MM.1S (cell line): ENCODE measurements at regions not wholly inside any gene's neighbourhood (a gene's known extent, or its start where the extent isn't known, plus 50 kb on each side); places are given as distances from the start of the nearest gene placed in this dataset.

ENCODE experiments used
- DNase-seq: peaks from one replicate; pipeline ENCODE4 v3.0.0-alpha.2; 2015
- H2AFZ ChIP-seq: fragments of 300-600 bp; sonication (generic); 2 replicates; pipeline ENCODE4 v1.6.0; 2016; ENCODE audit warnings: antibody characterized with exemption, low read length
- H3F3A ChIP-seq: fragments of 300-600 bp; sonication (generic); 2 replicates; pipeline ENCODE4 v1.6.1; 2016; ENCODE audit warnings: mild to moderate bottlenecking, antibody characterized with exemption, low read length, moderate library complexity, mixed read lengths; ENCODE audit not compliant: insufficient read depth
- H3K27ac ChIP-seq: fragments of 300-600 bp; sonication (generic); 2 replicates; pipeline ENCODE4 v1.5.1; 2016; ENCODE audit warnings: mild to moderate bottlenecking, low read length
- H3K27me3 ChIP-seq: fragments of 300-600 bp; sonication (generic); replicated peaks from 2 replicates; pipeline ENCODE4 v1.6.0; 2016; ENCODE audit warnings: low read length; ENCODE audit not compliant: insufficient read depth
- H3K36me3 ChIP-seq: fragments of 300-600 bp; sonication (generic); replicated peaks from 2 replicates; pipeline ENCODE4 v1.6.1; 2016; ENCODE audit warnings: mild to moderate bottlenecking, low read length, mixed read lengths; ENCODE audit not compliant: insufficient read depth
- H3K4me1 ChIP-seq: fragments of 300-600 bp; sonication (generic); 2 replicates; pipeline ENCODE4 v1.6.1; 2016; ENCODE audit warnings: low read length, mixed read lengths
- H3K4me2 ChIP-seq: fragments of 300-600 bp; sonication (generic); 2 replicates; pipeline ENCODE4 v1.6.0; 2016; ENCODE audit warnings: low read depth, low read length
- H3K4me3 ChIP-seq: fragments of 300-600 bp; sonication (generic); 2 replicates; pipeline ENCODE4 v1.5.1; 2016; ENCODE audit warnings: low read length, mixed read lengths
- H3K79me2 ChIP-seq: fragments of 300-600 bp; sonication (generic); 2 replicates; pipeline ENCODE4 v1.6.1; 2016; ENCODE audit warnings: mixed run types, low read length, mixed read lengths
- H3K9ac ChIP-seq: fragments of 300-600 bp; sonication (generic); 2 replicates; pipeline ENCODE4 v1.6.1; 2016; ENCODE audit warnings: low read length, mixed read lengths
- H3K9me2 ChIP-seq: fragments of 300-600 bp; sonication (generic); replicated peaks from 2 replicates; pipeline ENCODE4 v1.6.1; 2016; ENCODE audit warnings: mild to moderate bottlenecking, low read length, mixed read lengths; ENCODE audit not compliant: insufficient read depth
- H3K9me3 ChIP-seq: fragments of 300-600 bp; sonication (generic); replicated peaks from 2 replicates; pipeline ENCODE4 v1.6.1; 2016; ENCODE audit warnings: mild to moderate bottlenecking, low read length, mixed read lengths; ENCODE audit not compliant: insufficient read depth
- H4K20me1 ChIP-seq: fragments of 300-600 bp; sonication (generic); 2 replicates; pipeline ENCODE4 v1.6.1; 2016; ENCODE audit warnings: mild to moderate bottlenecking, low read length, moderate library complexity, mixed read lengths; ENCODE audit not compliant: insufficient read depth
- EZH2 ChIP-seq: fragments of 300-600 bp; sonication (generic); optimal IDR thresholded peaks from 2 replicates; pipeline ENCODE3; 2017; ENCODE audit warnings: low read depth, mild to moderate bottlenecking, antibody characterized with exemption, low read length, mixed read lengths
- EZH2phosphoT487 ChIP-seq: fragments of 300-600 bp; sonication (generic); IDR thresholded peaks from 2 replicates; pipeline ENCODE4 v1.6.1; 2018; ENCODE audit warnings: antibody characterized with exemption, low read length
- TF ChIP-seq, protein P1 (sequence below): fragments of 300-600 bp; sonication (generic); IDR thresholded peaks from 2 replicates; pipeline ENCODE4 v1.5.1; 2016; ENCODE audit warnings: antibody characterized with exemption, low read length, mixed read lengths

DNA sequence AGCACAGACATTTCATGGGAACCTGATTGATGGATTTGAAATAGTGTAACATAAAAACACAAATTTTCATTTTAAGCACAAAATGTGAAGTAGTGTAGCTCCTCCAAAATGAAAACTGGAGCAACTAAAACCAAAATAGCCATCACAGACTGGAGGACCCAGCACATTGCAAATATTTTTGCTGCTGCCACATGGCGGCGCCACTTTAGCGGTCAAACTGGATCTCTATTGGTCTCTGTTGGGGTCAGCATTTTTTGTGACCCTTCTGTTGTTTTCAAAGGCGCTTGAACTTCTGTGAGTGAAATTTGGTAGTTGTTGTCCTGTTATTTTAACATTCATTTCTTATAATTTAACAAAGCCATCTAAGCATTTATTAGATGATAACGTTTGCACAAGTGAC is 259.9 kb downstream of the IL20RB start:
- no peak for TF ChIP-seq EZH2phosphoT487
- TF ChIP-seq EZH2: no peak
- TF ChIP-seq, protein P1, sequence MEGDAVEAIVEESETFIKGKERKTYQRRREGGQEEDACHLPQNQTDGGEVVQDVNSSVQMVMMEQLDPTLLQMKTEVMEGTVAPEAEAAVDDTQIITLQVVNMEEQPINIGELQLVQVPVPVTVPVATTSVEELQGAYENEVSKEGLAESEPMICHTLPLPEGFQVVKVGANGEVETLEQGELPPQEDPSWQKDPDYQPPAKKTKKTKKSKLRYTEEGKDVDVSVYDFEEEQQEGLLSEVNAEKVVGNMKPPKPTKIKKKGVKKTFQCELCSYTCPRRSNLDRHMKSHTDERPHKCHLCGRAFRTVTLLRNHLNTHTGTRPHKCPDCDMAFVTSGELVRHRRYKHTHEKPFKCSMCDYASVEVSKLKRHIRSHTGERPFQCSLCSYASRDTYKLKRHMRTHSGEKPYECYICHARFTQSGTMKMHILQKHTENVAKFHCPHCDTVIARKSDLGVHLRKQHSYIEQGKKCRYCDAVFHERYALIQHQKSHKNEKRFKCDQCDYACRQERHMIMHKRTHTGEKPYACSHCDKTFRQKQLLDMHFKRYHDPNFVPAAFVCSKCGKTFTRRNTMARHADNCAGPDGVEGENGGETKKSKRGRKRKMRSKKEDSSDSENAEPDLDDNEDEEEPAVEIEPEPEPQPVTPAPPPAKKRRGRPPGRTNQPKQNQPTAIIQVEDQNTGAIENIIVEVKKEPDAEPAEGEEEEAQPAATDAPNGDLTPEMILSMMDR: peak; percentile 13; the same call in 1 of the 2 replicates
- no peak overlapping the region for H2AFZ ChIP-seq
- no peak for DNase-seq

DNA sequence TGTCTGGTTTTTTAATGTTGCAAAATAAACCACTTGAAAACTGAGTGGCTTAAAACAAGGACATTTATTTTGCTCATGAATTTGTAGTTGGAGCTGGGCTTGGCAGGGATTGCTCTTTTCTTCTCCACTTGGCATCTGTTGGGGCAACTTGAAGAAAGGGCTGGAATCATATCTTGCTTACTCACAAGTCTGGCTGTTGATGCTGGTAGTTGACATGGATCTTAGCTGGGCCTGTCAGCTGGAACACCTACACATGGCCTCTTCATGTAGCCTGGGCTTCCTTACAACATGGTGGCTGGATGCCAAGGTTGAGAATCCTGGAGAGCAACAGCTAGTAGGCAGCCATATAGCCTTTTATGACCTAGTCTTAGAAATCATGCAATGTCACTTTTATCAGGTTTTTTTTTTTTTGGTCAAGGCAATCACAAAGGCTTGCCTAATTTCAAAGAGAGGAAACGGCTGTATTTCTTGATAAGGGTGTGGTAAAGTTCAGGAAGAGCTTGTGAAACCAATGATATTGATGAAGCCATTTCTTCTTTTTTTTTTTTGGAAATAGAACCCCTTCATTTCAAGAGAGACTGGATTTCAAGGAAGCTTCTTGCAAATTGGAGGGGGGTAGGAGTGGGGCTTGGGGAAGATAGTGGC is 262.1 kb downstream of the IL20RB start:
- H3K36me3 ChIP-seq: no peaks in the 10 kb centered on the region
- no peaks in the 10 kb centered on the region for H4K20me1 ChIP-seq
- no peak for DNase-seq
- no peak overlapping the region for H3K4me3 ChIP-seq
- H3K4me1 ChIP-seq: no peaks in the 10 kb centered on the region
- TF ChIP-seq EZH2phosphoT487 (no peak), EZH2 (no peak)
- TF ChIP-seq, protein P1: no peak
- H3K9ac ChIP-seq: no peak overlapping the region
- H3F3A ChIP-seq: no peaks in the 10 kb centered on the region
- H3K9me3 ChIP-seq: no peaks in the 10 kb centered on the region
- no peak overlapping the region for H3K4me2 ChIP-seq
- no peak overlapping the region for H2AFZ ChIP-seq
- H3K27ac ChIP-seq: no peak overlapping the region
- no peaks in the 10 kb centered on the region for H3K9me2 ChIP-seq
- no peaks in the 10 kb centered on the region for H3K27me3 ChIP-seq
- no peaks in the 10 kb centered on the region for H3K79me2 ChIP-seq

More for the DNA sequence above, 259.9 kb downstream of the IL20RB start:
- Histone ChIP-seq H4K20me1 (no peaks in the 10 kb centered on the region), H3K27me3 (no peaks in the 10 kb centered on the region), H3K4me2 (no peak overlapping the region), H3K9ac (no peak overlapping the region), H3K4me1 (no peaks in the 10 kb centered on the region), H3F3A (no peaks in the 10 kb centered on the region), H3K79me2 (no peaks in the 10 kb centered on the region), H3K9me3 (no peaks in the 10 kb centered on the region), H3K9me2 (no peaks in the 10 kb centered on the region), H3K36me3 (no peaks in the 10 kb centered on the region), H3K27ac (no peak overlapping the region), H3K4me3 (no peak overlapping the region)

DNA sequence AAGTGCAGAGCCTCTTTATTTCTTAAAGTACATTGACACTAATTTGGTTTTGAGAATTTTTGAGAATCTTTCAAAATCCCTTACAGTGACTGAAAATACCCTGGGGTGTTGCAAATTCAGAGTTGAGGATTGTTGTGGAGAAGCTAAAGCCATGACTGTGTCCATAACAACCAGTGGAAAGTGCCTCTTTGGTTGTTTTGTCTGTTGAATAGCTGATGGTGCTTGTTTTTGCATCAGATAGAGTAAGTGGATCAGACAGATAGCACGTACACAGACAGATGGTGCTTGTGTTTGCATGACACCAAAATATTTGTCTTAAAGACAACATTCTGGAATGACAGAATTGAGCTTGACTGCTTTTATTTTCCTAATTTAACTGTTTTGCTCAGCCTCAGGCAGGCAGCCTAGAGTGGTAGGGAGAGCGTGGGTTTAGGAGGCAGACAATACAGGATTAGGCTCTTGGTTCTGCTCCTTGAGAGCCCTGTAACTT is 265.0 kb downstream of the IL20RB start:
- H3K9me2 ChIP-seq: no peaks in the 10 kb centered on the region
- no peaks in the 10 kb centered on the region for H4K20me1 ChIP-seq
- no peak overlapping the region for H3K27ac ChIP-seq
- no peaks in the 10 kb centered on the region for H3F3A ChIP-seq
- no peaks in the 10 kb centered on the region for H3K79me2 ChIP-seq
- no peaks in the 10 kb centered on the region for H3K27me3 ChIP-seq
- TF ChIP-seq EZH2phosphoT487 (no peak), EZH2 (no peak)
- TF ChIP-seq, protein P1: no peak
- H3K36me3 ChIP-seq: no peaks in the 10 kb centered on the region
- H3K9ac ChIP-seq: no peak overlapping the region
- no peak overlapping the region for H3K4me3 ChIP-seq
- H3K4me2 ChIP-seq: no peak overlapping the region
- no peak for DNase-seq
- H3K4me1 ChIP-seq: no peaks in the 10 kb centered on the region
- no peaks in the 10 kb centered on the region for H3K9me3 ChIP-seq
- no peak overlapping the region for H2AFZ ChIP-seq
